HT-29 (cell line): ENCODE measurements at regions not wholly inside any gene's neighbourhood (a gene's known extent, or its start where the extent isn't known, plus 50 kb on each side); places are given as distances from the start of the nearest gene placed in this dataset.
"Not testable (repeated sequence)": the region's sequence is repeated elsewhere in the genome, so short reads cannot be mapped to it uniquely, and the experiment has no call there.

ENCODE experiments used
- DNase-seq: peaks from one replicate; pipeline ENCODE4 v3.0.0-alpha.2; 2015; ENCODE audit warnings: low spot score

DNA sequence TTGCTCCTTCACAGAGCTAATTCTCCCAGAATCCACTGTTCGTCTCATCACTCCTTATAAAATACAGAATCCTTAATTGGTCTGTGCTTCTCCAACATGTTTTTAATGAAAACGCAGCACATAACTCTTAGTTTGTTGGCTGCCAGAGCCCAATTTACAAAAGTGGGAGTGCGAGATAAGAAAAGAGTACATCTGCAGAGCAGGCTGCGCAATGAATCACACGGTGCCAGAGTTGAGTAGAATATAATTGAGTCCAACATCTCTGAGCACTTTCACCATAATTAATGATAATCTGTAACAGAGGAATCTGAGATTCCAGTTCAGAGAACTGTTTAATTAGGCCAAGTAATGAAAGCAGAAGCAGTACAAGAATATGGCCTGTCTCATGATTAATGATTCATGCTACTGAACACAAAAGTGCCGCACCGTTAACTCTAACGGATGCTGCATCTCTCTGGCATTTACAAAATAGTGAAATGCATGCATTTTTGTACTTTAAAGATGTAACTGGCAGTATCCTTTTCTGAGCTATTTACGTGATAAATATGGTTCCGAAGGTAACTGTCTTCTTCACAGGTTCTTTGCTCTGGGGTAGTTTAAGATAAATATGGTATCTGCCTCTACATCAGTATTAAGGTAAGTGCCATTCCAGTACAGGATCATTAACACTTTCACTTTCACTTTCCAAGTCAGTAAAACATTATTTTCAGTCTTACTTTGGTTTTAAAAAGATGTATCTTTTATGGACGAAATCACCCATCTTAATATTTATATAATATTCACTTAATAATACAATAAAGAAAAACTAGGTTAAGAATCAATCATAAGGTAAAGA is 785.6 kb downstream of the NR4A2 start:
- no peak for DNase-seq

- not testable (repeated sequence) for DNase-seq
These were observed 793.5 kb downstream of the NR4A2 start for GRCh38 chr2:155539028-155539427.

DNA sequence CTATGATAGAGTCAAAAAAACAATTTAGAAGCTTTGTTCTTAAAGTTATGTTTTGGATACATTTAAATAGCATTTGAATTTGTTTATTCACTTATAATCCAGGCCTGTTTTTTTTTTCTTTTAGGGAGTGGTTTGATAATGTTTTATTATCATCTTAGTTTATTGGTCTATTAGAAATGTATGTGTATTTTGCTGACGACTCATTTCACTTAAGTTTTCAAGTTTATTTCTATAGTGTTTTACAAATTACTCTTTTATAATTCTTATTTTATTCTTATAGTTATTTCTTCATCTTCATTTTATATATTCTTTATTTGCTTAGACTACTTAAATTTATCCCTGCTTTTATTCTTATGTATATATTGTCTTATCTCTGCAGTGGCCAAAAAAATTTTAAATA is 804.5 kb downstream of the NR4A2 start:
- DNase-seq = no peak

DNA sequence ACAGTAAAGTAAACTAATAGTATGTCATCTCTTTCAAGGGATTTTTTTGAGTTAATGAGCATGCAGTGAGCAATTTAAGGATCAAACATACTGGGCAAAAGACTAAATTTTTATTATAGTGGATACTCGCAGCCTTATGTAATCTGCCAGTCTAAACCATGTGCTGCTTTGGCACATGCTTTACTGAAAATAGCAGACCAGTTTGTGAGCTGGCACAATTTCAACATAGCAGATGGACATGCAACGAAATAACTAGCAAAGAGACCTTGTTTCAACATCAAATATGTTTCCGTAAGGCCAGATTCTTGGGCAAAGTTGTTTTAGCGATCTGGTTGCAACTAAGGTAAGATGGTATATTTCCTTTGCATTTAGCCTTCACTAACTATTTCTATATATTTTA is 807.3 kb downstream of the NR4A2 start:
- DNase-seq = no peak

DNA sequence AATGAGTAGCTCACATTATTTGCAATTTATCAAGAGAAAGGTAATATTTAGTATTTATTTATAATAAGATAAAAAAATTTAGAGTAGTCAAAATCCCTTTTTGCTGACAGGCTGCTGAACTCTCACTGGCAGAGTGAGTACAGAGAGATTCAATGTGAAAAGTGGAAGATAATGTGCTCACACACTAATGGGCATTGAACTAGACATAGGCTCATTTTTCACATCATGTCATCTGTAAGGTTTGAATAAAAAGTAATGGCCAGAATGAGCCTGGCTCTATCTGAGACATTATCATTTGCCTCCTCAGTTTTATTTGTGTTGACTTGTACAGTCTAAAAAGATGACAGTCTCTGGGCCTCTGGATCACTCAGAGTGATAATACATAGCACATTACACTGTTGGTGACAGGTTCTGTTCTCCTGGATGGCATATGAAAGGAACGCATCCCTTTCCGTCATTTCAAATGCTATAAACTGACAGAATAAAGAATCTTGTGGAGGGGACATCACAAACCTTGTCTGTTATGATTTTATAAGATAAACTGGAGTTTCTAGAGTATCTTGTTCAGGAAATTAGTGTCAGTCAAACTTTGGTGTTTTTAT is 812.9 kb downstream of the NR4A2 start:
- DNase-seq = no peak

GRCh38 chr2:155518094-155518493 is 814.4 kb downstream of the NR4A2 start:
- DNase-seq = no peak

- DNase-seq = no peak
These were observed 815.2 kb downstream of the NR4A2 start for GRCh38 chr2:155517362-155517761.

DNA sequence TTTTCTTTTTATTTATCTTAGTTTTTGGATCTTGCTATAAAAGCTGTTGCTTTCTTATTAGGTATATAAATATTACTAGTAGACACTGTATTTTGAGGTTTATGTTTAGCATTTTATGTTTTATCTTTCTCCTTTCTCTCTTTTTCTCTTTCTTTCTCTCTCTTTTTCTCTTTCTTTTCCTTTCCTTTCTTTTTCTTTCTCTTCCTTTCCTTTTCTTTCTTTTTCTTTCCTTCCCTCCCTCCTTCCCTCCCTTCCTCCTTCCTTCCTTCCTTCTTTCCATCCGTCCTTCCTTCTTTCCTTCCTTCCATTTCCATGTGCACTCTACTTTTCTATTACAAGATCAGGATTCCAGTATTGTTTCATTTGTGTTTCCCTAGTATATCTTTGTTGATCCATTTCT is 814.8 kb downstream of the KCNJ3 start:
- no peak for DNase-seq

GRCh38 chr2:155502766-155503165 is 804.3 kb downstream of the KCNJ3 start:
- no peak for DNase-seq

GRCh38 chr2:155498106-155498505 is 799.6 kb downstream of the KCNJ3 start:
- no peak for DNase-seq

GRCh38 chr2:155494744-155495143 is 796.2 kb downstream of the KCNJ3 start:
- no peak for DNase-seq

GRCh38 chr2:155485141-155485842 is 786.8 kb downstream of the KCNJ3 start:
- no peak for DNase-seq

DNA sequence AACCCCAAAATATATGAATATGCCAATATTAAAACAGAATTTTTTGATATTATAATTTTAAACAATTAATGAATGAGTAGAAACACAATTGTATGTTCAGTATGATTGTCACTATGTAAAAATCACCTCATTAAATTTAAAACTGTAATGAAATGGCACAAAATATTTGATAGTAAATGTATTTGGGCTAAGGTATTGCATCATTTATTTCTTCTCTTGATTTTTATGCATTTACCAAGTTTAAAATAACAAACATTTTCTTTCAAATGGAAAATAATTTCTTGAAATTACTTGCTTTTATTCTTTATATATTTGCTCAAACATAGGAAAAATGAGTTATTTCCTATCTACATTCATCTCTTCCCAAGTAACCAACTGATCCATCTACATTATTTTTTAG is 782.6 kb downstream of the KCNJ3 start:
- no peak for DNase-seq

- not testable (repeated sequence) for DNase-seq
These were observed 773.5 kb downstream of the KCNJ3 start for GRCh38 chr2:155472018-155472417.

GRCh38 chr2:155456222-155456621 is 757.7 kb downstream of the KCNJ3 start:
- no peak for DNase-seq

DNA sequence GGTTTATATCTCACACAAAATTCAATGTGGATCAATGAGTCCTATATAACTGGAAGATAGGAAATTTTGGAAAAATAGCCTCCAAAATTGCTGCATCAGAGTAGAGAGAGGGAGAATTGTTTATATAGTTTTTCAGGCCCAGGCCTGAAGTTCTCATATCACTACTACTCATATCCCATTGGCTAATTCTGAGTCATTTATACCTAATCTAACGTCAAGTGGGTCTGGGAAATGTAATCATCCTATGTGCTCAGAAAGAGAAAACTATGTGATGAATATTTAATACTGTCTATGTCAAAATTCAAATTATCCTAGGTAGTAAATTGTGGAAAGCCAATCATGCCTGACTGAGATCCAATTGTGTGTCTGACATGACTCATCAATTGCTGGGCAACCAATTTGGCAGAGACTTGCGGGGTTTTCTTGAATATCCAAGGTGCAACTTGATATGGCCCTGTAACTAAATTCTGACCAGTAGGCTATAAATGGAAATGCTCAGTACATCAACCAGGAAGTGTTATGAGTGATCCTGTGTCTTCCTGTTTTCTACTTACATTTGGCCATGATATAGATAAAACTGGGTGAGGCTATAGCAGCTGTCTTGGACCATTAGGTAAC is 744.4 kb downstream of the KCNJ3 start:
- peak; percentile 4 for DNase-seq

GRCh38 chr2:155442088-155442487 is 743.6 kb downstream of the KCNJ3 start:
- no peak for DNase-seq

DNA sequence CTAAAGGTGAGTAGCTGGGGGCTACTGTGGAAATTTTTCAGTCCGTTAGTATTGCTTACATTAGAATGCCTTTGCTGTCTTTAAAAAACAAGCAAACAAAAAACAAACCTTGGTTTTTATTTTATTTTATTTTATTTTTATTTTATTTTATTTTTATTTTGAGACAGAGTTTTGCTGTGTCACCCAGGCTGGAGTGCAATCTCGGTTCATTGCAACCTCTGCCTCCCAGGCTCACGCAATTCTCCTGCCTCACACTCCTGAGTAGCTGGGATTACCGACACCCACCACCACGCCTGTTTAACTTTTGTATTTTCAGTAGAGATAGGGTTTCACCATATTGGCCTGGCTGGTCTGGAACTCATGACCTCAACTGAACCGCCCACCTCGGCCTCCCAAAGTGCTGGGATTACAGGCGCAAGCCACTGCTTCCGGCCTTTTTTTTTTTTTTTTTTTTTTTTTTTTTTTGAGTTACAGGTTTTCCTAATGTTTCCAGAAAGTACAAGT is 732.6 kb downstream of the KCNJ3 start:
- DNase-seq = no peak

DNA sequence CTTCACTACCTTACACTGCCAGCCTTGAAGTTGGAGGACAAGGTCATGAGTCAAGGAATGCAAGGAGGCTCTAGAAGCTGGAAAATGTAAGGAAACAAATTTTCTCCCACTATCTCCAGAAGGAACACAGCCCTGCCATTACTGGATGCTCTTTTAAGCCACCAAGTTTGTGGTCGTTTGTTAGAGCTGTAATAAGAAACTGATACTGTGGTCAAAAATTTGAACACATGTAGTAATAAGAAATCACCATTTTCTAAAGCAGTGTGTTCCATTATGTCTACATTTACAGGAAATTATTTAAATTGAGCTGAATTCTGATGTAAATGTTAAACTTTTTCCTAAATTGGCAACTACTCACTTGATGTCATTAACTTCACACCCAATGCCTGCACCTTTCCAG is 729.0 kb downstream of the KCNJ3 start:
- no peak for DNase-seq

DNA sequence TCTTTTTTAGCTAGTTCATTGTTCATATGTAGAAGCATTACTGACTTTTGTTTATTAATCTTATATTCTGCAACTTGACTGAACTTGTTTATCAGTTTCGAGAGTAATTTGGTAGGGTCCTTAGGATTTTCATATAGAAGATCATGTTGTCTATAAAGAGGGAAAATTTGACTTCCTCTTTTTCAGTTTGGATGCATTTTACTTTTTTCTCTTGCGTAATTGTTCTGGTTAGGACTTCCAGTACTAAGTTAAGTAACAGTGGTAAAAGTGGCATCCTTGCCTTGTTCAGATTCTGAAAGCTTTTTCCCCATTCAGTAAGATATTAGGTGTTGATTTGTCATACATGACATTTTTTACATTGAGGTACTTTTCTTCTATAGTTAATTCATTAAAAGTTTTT is 726.0 kb downstream of the KCNJ3 start:
- DNase-seq = no peak

DNA sequence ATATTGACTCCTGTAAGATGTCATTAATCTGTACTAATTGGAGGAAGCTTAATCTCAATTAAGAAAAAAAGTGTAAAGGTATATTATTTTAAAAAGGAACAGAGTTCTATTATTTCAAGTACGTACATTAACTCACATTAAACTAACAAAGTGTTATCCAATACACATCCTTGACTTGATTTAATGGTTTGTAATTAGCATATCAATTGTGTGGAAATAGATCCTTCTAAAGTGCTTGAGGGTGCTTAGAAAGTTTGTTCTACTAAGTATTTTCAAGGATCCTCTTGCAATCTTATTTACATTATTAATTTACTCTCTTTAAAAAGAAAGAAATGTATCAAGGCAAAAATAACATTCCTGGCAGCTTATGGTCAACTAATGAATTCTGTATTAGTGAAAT is 720.3 kb downstream of the KCNJ3 start:
- DNase-seq = no peak

DNA sequence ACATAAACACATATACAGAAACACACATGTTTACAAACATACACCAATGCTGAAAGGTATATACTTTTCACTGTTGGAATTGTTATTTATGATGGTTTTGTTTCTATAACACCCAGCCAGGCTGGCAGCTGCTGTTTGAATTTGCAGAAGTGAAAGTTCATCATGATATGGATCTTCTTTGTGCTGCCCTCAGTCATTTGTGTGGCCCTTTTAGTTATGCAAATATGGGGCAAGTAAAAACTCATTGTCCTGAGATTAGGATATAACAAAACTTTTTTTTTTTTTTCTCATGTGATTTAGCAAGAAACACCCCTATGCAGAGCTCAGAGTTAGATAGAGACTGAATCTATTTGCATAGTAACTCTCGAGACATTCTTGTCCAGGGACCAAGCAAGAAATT is 714.1 kb downstream of the KCNJ3 start:
- no peak for DNase-seq
